Keratinocyte (primary cell): ENCODE measurements at regions not wholly inside any gene's neighbourhood (a gene's known extent, or its start where the extent isn't known, plus 50 kb on each side); places are given as distances from the start of the nearest gene placed in this dataset.

ENCODE experiments used
- DNase-seq: peaks from one replicate; pipeline ENCODE4 v3.0.0-alpha.2; 2011; ENCODE audit warnings: low read depth, missing footprints, low spot score
- FAIRE-seq: peaks from 2 replicates; lab custom pipeline; 2011; peaks lifted over from hg19 to GRCh38; lab: Jason Lieb, UNC
- H2AFZ ChIP-seq: 2 replicates; pipeline ENCODE4 v1.6.0; 2012; ENCODE audit warnings: low read length, control low read depth, inconsistent platforms; ENCODE audit not compliant: control insufficient read depth
- H3K27ac ChIP-seq: 2 replicates; pipeline ENCODE4 v1.5.1; 2011; ENCODE audit warnings: low read length; ENCODE audit not compliant: control insufficient read depth, insufficient read depth
- H3K27me3 ChIP-seq: 3 replicates; pipeline ENCODE4 v1.6.0; 2011; ENCODE audit warnings: low read length; ENCODE audit not compliant: control insufficient read depth, insufficient read depth; ENCODE audit errors: extremely low read depth
- H3K36me3 ChIP-seq, 2 experiments: 2 replicates in 1 of 2; 3 replicates in 1 of 2; pipeline ENCODE4 v1.5.1; 2011; ENCODE audit warnings: low read length in 2 of 2, mild to moderate bottlenecking in 1 of 2; ENCODE audit not compliant: control insufficient read depth in 2 of 2, insufficient read depth in 2 of 2; ENCODE audit errors: extremely low read depth in 1 of 2
- H3K4me1 ChIP-seq: 3 replicates; pipeline ENCODE4 v1.5.1; 2011; ENCODE audit warnings: low read length; ENCODE audit not compliant: control insufficient read depth, insufficient read depth; ENCODE audit errors: extremely low read depth
- H3K4me2 ChIP-seq: 3 replicates; pipeline ENCODE4 v1.6.0; 2011; ENCODE audit warnings: low read depth, low read length; ENCODE audit not compliant: control insufficient read depth, insufficient read depth; ENCODE audit errors: extremely low read depth
- H3K4me3 ChIP-seq, 3 experiments: fragments of 200-600 bp in 1 of 3; sonication (generic) in 1 of 3; 2 replicates in 2 of 3; 3 replicates in 1 of 3; pipeline ENCODE4 v1.5.1; 2011 to 2016; ENCODE audit warnings: low read length in 3 of 3, mild to moderate bottlenecking in 3 of 3, control low read depth in 2 of 3, inconsistent platforms in 1 of 3, low read depth in 1 of 3, mixed read lengths in 1 of 3, mixed run types in 1 of 3, moderate library complexity in 1 of 3; ENCODE audit not compliant: control insufficient read depth in 2 of 3, insufficient read depth in 2 of 3; ENCODE audit errors: extremely low read depth in 1 of 3
- H3K79me2 ChIP-seq: 2 replicates; pipeline ENCODE4 v1.6.0; 2012; ENCODE audit warnings: low read length; ENCODE audit not compliant: control insufficient read depth, insufficient read depth
- H3K9ac ChIP-seq: 3 replicates; pipeline ENCODE4 v1.6.0; 2011; ENCODE audit warnings: low read length; ENCODE audit not compliant: control insufficient read depth, insufficient read depth; ENCODE audit errors: extremely low read depth
- H3K9me1 ChIP-seq: 3 replicates; pipeline ENCODE4 v1.6.0; 2011; ENCODE audit warnings: low read length; ENCODE audit not compliant: control insufficient read depth, insufficient read depth; ENCODE audit errors: extremely low read depth
- H3K9me3 ChIP-seq: 2 replicates; pipeline ENCODE4 v1.5.1; 2012; ENCODE audit warnings: low read depth, low read length; ENCODE audit not compliant: control insufficient read depth
- H4K20me1 ChIP-seq: 3 replicates; pipeline ENCODE4 v1.6.0; 2011; ENCODE audit warnings: low read length; ENCODE audit not compliant: control insufficient read depth, insufficient read depth; ENCODE audit errors: extremely low read depth
- CTCF ChIP-seq, 3 experiments: IDR thresholded peaks in 1 of 3; conservative IDR thresholded peaks in 1 of 3; optimal IDR thresholded peaks in 1 of 3; 2 replicates in 2 of 3; 3 replicates in 1 of 3; pipeline versions ENCODE3 to v1.5.1; 2011; ENCODE audit warnings: low read length in 3 of 3, mild to moderate bottlenecking in 3 of 3, moderate library complexity in 2 of 3, control low read depth in 1 of 3, inconsistent platforms in 1 of 3; ENCODE audit not compliant: insufficient read depth in 2 of 3; ENCODE audit errors: extremely low read depth in 1 of 3
- EZH2 ChIP-seq: IDR thresholded peaks from one replicate; pipeline ENCODE4 v1.6.1; 2012; ENCODE audit warnings: inconsistent platforms, mild to moderate bottlenecking, low read length, moderate library complexity
- dilution Hi-C: fragments of 300-500 bp; cut with MboI; formaldehyde crosslinking; loops from one replicate; pipeline ENCODE4 v1.7.0; 2020; ENCODE audit warnings: low sequenced_read_pairs; ENCODE audit not compliant: extremely low pct_ligation_motif_present
- small RNA-seq, 3 experiments: library from RNA; depleted of rRNA; stranded (forward); fragments of <200 nt; gene quantifications; one replicate each; pipeline ENCODE3, GENCODE V24; 2012; ENCODE audit warnings: low read depth in 3 of 3, low replicate concordance in 1 of 3; ENCODE audit not compliant: insufficient read length in 3 of 3

GRCh38 chr2:154910701-154911100, 212.2 kb downstream of the KCNJ3 start:
- TF ChIP-seq CTCF (optimal IDR thresholded peaks at IDR 0.05 in 1 of 3, IDR thresholded peaks at IDR 0.05 in 1 of 3, conservative IDR thresholded peaks at IDR 0.05 in 1 of 3; ENCODE audit: extremely low read depth in 1 of 3, insufficient read depth in 2 of 3, low read length in 3 of 3) (no peak), EZH2 (no peak)
- DNase-seq (no peak), FAIRE-seq (no peak)
- dilution Hi-C loops, result no loop called here
- Histone ChIP-seq H3K27me3 (no peaks in the 10 kb centered on the region), H3K9me3 (no peaks in the 10 kb centered on the region), H2AFZ (no peak overlapping the region), H3K4me2 (no peak overlapping the region), H3K4me1 (no peaks in the 10 kb centered on the region), H3K79me2 (no peaks in the 10 kb centered on the region), H3K9ac (no peak overlapping the region), H3K9me1 (no peaks in the 10 kb centered on the region), H4K20me1 (no peaks in the 10 kb centered on the region), H3K4me3 (no peak overlapping the region), H3K27ac (no peak overlapping the region), H3K36me3 (no peaks in the 10 kb centered on the region)

GRCh38 chr2:154908327-154908726, 209.8 kb downstream of the KCNJ3 start:
- TF ChIP-seq CTCF (optimal IDR thresholded peaks at IDR 0.05 in 1 of 3, IDR thresholded peaks at IDR 0.05 in 1 of 3, conservative IDR thresholded peaks at IDR 0.05 in 1 of 3; ENCODE audit: extremely low read depth in 1 of 3, insufficient read depth in 2 of 3, low read length in 3 of 3), result no peak
- TF ChIP-seq EZH2, result no peak
- H3K9ac ChIP-seq, result no peak overlapping the region
- no peaks in the 10 kb centered on the region for H3K27me3 ChIP-seq
- H3K9me3 ChIP-seq, result no peaks in the 10 kb centered on the region
- no peak overlapping the region for H3K4me2 ChIP-seq
- H4K20me1 ChIP-seq, result no peaks in the 10 kb centered on the region
- H3K4me3 ChIP-seq, result no peak overlapping the region
- H3K36me3 ChIP-seq, result no peaks in the 10 kb centered on the region
- H3K9me1 ChIP-seq, result no peaks in the 10 kb centered on the region
- FAIRE-seq (no peak), DNase-seq (no peak)
- no peaks in the 10 kb centered on the region for H3K4me1 ChIP-seq
- dilution Hi-C loops, result no loop called here
- no peaks in the 10 kb centered on the region for H3K79me2 ChIP-seq
- H2AFZ ChIP-seq, result no peak overlapping the region
- no peak overlapping the region for H3K27ac ChIP-seq

Small RNA genes lying in the stretch of these regions (small RNA-seq; reads per million reads assigned to genes)
- gene MTCO1P45 (0 to 0.25 (median 0.07) reads per million in 3 experiments), gene RNU6-1001P (0 reads per million in 3 experiments), gene RNU6-546P (0 reads per million in 3 experiments)
